Left renal pelvis (tissue), 4 donors: ENCODE measurements at regions not wholly inside any gene's neighbourhood (a gene's known extent, or its start where the extent isn't known, plus 50 kb on each side); places are given as distances from the start of the nearest gene placed in this dataset.
A peak's percentile ranks its signal among the peaks of the same experiment; 100 is the strongest.
"Not testable (repeated sequence)": the region's sequence is repeated elsewhere in the genome, so short reads cannot be mapped to it uniquely, and the experiment has no call there.

Experiments
- DNase-seq, 4 donors: peaks; one replicate each; pipeline ENCODE4 v3.0.0-alpha.2; 2013; ENCODE audit warnings: low read depth in 4 of 4, low spot score in 3 of 4

- DNase-seq = no peak
Measured at GRCh38 chr7:88615336-88615735, 144.2 kb upstream of the ZNF804B start.

- no peak for DNase-seq
Measured at GRCh38 chr7:88614736-88615135, 144.8 kb upstream of the ZNF804B start.

GRCh38 chr7:88610942-88611341 is 148.6 kb upstream of the ZNF804B start:
- no peak for DNase-seq

DNA sequence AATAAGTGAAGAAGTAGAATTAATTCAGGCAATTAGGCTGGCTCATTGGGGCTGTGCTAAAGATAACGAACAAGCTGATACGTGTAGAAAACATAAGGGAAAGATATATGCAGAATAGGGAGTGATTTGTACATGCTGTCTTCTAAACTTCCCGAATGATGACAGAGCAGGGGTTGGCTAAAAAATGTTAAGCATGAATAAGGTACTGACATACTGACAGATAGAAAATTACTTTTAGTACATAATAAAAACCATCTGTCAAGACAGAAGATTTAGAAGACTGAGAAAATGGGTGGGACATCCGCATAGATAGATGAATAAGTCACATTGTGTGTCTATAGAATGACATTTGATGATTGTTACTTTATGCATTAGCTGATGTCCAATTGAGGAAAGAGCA is 158.8 kb upstream of the ZNF804B start:
- DNase-seq = no peak

- no peak for DNase-seq
Measured at GRCh38 chr7:88599528-88599927, 160.0 kb upstream of the ZNF804B start.

- DNase-seq = no peak
Measured at GRCh38 chr7:88597941-88598425, 161.5 kb upstream of the ZNF804B start.

GRCh38 chr7:88590963-88591362 is 168.5 kb upstream of the ZNF804B start:
- DNase-seq = no peak

- peak in 1 of 4 donors; percentile 5 for DNase-seq
Measured at GRCh38 chr7:88589927-88590326, 169.6 kb upstream of the ZNF804B start.

GRCh38 chr7:88586890-88587289 is 172.6 kb upstream of the ZNF804B start:
- no peak for DNase-seq

- DNase-seq = no peak
Measured at GRCh38 chr7:88586219-88586618, 173.3 kb upstream of the ZNF804B start.

DNA sequence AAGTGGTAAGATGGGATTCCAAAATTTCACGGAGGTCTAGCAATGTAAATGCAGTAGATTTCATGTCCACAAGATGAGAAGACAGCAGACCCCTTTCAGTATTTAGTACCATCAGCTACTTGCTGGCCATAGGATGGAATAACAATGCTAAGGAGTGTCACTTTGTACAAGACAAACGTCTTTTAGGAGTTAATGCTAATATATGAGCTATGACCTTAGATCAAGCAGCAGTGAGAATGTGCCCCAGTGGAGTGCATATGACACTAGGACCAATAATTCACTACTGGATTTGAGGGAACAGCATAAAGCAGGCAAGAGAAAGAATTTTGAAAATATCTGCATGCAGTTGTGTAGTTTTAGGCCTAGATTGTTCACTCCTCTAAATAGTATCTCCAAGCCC is 182.8 kb upstream of the ZNF804B start:
- no peak for DNase-seq

DNA sequence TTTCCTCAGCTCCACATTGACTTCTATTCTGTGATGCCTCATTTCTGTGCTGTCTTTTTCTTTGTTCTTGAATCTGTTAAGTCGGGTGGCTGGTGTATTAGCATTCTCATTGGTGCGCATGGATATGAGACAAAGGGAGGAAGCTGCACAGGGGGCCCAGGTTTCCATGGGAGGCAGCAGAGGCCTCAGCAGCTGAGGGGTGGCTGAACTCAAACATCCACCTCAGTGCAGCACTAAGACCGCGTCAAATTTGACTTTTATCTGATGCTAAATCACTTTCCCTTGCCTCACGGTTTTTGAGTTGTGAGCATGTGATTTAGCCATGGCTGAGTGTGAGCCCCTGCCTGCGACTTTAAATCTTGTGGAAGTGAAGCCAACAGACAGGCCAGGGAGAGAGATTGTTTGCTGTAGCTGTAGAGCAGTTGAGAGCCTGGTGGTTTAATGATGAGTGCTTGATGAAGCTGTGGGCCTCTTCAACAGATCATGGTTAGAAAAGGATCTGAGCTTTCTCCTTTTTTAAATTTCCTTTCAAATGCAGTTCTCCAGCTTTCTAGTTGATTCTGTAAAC is 193.3 kb upstream of the ZNF804B start:
- no peak for DNase-seq

DNA sequence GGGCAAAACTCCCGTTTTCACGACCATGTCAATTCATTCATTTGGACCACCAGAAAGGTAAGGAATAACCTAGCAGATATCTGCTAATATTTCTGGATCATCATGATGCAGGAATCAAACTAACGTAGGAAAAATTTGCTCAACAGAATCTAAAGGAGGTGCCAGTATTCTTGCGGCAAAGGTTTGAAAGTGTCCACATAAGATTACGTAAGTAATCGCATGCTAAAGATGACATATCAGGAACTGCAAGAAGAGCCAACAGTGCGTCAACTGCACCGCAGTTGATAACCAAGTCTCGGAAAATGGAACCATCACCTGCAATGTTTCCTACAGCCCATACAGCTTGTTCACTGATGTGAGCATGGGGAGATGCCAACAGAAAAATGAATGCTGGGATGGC is 194.1 kb upstream of the ZNF804B start:
- DNase-seq = no peak

- not testable (repeated sequence) for DNase-seq
Measured at GRCh38 chr7:88556441-88556840, 203.1 kb upstream of the ZNF804B start.

DNA sequence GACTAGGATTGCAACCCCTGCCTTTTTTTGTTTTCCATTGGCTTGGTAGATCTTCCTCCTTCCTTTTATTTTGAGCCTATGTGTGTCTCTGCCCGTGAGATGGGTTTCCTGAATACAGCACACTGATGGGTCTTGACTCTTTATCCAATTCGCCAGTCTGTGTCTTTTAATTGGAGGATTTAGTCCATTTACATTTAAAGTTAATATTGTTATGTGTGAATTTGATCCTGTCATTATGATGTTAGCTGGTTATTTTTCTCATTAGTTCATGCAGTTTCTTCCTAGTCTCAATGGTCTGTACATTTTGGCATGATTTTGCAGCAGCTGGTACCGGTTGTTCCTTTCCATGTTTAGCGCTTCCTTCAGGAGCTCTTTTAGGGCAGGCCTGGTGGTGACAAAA is 204.7 kb upstream of the ZNF804B start:
- not testable (repeated sequence) for DNase-seq

DNA sequence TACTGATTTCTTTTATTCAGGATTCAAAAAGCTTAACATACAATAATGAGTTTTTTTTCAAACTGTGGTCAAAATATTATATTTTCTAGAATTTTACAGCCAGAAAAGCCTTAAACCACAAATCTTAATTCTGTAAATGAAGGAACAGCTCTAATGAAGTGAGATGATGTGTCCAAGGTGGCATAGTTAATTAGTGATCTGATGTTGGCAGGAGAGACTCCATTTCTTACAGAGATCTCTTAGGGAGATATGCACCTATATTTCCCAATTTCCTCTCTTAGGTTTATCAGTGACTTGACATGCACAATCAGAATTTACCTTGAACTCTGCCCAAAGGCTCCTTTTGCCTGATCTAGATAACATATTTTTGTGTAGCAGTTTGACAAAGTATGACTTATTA is 211.1 kb upstream of the ZNF804B start:
- no peak for DNase-seq

- no peak for DNase-seq
Measured at GRCh38 chr7:88546808-88547207, 212.7 kb upstream of the ZNF804B start.

DNA sequence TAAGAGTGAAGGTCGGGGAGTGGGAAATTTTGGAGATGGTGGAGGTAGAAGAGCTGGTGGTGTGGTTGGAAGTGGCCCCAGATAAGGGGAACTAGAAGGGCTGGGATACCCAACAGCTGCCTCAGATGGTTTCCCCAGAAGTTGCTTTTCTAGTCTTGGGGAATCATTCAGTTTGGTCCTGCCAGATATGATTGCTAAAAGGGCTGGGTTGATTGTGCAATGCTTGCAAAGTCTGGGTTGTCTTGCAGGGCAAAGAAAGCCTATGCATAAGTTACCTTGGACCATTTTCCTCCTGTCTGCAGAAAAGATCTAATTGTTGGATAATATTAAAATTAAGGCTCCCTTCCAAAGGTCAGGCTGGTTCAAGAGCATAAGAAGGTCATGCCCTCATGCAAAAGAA is 213.8 kb upstream of the ZNF804B start:
- DNase-seq = no peak

- DNase-seq = peak; percentile 51 to 68 (median 60)
Measured at GRCh38 chr7:88540012-88540411, 219.5 kb upstream of the ZNF804B start.

- DNase-seq = no peak
Measured at GRCh38 chr7:88539518-88539917, 220.0 kb upstream of the ZNF804B start.

DNA sequence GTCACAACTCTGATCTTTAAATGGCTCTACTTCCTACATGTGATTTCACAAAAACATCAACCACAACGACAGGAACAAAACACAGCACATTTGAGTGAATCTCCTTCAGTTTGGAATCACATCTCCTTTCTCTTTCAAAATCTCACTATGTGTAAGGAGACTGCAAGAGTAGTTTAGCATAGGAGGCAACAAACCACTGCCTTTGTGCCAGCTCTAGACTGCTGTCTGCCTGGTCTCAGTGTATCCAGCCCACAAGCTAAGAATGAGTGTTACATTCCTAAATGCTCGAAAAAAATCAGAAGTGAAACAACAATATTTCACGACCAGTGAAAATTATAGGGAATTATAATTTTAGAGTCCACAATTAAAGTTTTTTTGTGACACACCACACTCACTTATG is 217.0 kb upstream of the STEAP4 start:
- DNase-seq = no peak

- DNase-seq = no peak
Measured at GRCh38 chr7:88522771-88523293, 216.1 kb upstream of the STEAP4 start.

GRCh38 chr7:88516429-88516828 is 209.7 kb upstream of the STEAP4 start:
- no peak for DNase-seq
